HL-60 (cell line): ENCODE measurements at regions not wholly inside any gene's neighbourhood (a gene's known extent, or its start where the extent isn't known, plus 50 kb on each side); places are given as distances from the start of the nearest gene placed in this dataset.

ENCODE experiments used
- CTCF ChIP-seq: IDR thresholded peaks from one replicate; pipeline ENCODE4 v1.5.1; 2011; ENCODE audit warnings: low read length, control low read depth, inconsistent platforms; ENCODE audit not compliant: insufficient read depth
- GABPA ChIP-seq: IDR thresholded peaks from 2 replicates; pipeline ENCODE4 v1.6.1; 2012; ENCODE audit warnings: low read depth
- POLR2AphosphoS5 ChIP-seq: IDR thresholded peaks from 2 replicates; pipeline ENCODE4 v1.6.1; 2012; ENCODE audit warnings: low read depth
- REST ChIP-seq: IDR thresholded peaks from 2 replicates; pipeline ENCODE4 v1.6.1; 2012; ENCODE audit warnings: low read depth; ENCODE audit not compliant: insufficient replicate concordance
- SPI1 ChIP-seq: IDR thresholded peaks from 2 replicates; pipeline ENCODE4 v1.6.1; 2012; ENCODE audit warnings: low read depth, mild to moderate bottlenecking, borderline replicate concordance

DNA sequence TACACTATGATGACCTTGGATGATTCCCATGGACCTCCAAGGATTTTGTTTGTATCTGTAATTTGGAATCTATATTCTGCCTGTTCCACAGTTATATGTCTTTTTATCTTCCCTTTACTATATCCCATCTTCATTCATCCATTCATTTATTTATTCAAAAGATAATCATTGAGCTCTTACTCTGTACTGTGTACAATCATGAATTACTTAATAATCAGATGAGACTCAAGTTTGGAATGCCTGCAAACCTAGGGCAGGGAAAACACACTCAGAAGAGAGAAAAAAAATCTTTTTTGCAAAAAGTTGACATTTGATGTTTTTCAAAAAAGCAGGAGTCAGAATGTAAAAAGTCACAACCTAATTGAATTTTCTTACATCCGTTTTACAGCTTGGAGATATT is 170.2 kb upstream of the GNAI1 start:
- no peak for TF ChIP-seq POLR2AphosphoS5
- TF ChIP-seq CTCF = no peak
- TF ChIP-seq SPI1 = no peak
- TF ChIP-seq GABPA = no peak
- TF ChIP-seq REST = no peak
